Upper lobe of left lung (tissue), 4 donors: ENCODE measurements at regions not wholly inside any gene's neighbourhood (a gene's known extent, or its start where the extent isn't known, plus 50 kb on each side); places are given as distances from the start of the nearest gene placed in this dataset.

ENCODE experiments used
- EP300 ChIP-seq, 4 donors: sonication (generic); formaldehyde crosslinking; IDR thresholded peaks; one replicate each; pipeline ENCODE4 v1.5.1; 2017; ENCODE audit warnings: antibody characterized with exemption in 4 of 4, control low read depth in 2 of 4
- TF ChIP-seq, protein P1 (sequence below), 6 experiments: fragments of 450-650 bp in 4 of 6; fragments of 200-600 bp in 2 of 6; sonication (generic) in 2 of 6; IDR thresholded peaks; one replicate each; pipeline ENCODE4 v1.5.1; 2016 to 2019; ENCODE audit warnings: antibody characterized with exemption in 6 of 6

DNA sequence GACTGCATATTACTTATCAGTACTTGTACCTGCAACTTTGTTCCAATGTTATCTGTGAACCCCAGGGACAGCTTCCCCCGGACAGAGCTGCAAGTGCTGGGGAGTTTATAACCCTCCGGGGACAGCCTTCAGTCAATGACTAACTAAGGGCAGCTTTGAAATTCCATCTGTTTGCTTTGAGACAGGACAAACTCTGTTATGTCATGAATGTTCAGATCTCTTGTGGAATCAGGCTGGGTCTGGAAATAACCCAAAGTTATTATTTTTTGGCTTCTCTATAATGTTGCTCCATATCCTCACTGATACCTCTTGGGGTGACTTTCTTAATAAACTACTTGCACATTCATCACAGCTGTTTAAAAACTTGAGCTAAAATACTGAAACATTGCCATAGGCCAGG, 617.5 kb upstream of the TLE4 start:
- TF ChIP-seq, protein P1, sequence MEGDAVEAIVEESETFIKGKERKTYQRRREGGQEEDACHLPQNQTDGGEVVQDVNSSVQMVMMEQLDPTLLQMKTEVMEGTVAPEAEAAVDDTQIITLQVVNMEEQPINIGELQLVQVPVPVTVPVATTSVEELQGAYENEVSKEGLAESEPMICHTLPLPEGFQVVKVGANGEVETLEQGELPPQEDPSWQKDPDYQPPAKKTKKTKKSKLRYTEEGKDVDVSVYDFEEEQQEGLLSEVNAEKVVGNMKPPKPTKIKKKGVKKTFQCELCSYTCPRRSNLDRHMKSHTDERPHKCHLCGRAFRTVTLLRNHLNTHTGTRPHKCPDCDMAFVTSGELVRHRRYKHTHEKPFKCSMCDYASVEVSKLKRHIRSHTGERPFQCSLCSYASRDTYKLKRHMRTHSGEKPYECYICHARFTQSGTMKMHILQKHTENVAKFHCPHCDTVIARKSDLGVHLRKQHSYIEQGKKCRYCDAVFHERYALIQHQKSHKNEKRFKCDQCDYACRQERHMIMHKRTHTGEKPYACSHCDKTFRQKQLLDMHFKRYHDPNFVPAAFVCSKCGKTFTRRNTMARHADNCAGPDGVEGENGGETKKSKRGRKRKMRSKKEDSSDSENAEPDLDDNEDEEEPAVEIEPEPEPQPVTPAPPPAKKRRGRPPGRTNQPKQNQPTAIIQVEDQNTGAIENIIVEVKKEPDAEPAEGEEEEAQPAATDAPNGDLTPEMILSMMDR (IDR thresholded peaks at IDR 0.05): no peak
- TF ChIP-seq EP300 (IDR thresholded peaks at IDR 0.05): no peak
